K562 (cell line): ENCODE measurements at regions not wholly inside any gene's neighbourhood (a gene's known extent, or its start where the extent isn't known, plus 50 kb on each side); places are given as distances from the start of the nearest gene placed in this dataset.

Experiments
- ATAC-seq: fragments of 200-7000 bp; cut with Tn5 transposase; 3 replicates; pipeline ENCODE4 v1.9.1; 2020; ENCODE audit warnings: moderate library complexity
- BruUV-seq: library from RNA; stranded (reverse); fragments of 400-500 nt; replicated peaks from 2 replicates; lab custom pipeline; 2021; lab: Mats Ljungman, UMichigan
- CTCF ChIA-PET: fragments of 300-600 bp; formaldehyde crosslinking; extraction: SDS; loops from one replicate; lab custom pipeline; 2021; ENCODE audit warnings: low intra/inter-chr PET ratio; lab: Yijun Ruan, JAX
- POLR2A ChIA-PET: fragments of 300-600, 350-650 bp; sonication (Branson Sonifier 250); formaldehyde crosslinking; extraction: SDS; loops from one replicate; lab custom pipeline; 2021; ENCODE audit warnings: antibody characterized with exemption, inconsistent platforms; lab: Yijun Ruan, JAX
- DNase-seq, 4 experiments: peaks; one replicate each; pipeline versions ENCODE4 v3.0.0 to v3.0.0-alpha.2; 2011 to 2018; ENCODE audit warnings: low spot score in 3 of 4, mixed read lengths in 3 of 4; ENCODE audit errors: extremely low read depth in 1 of 4
- FAIRE-seq: peaks from 2 replicates; lab custom pipeline; 2011; peaks lifted over from hg19 to GRCh38; lab: Jason Lieb, UNC
- H2AFZ ChIP-seq: 2 replicates; pipeline ENCODE4 v1.6.0; 2011; ENCODE audit warnings: low read depth, low read length, control low read depth, inconsistent platforms
- H3K27ac ChIP-seq: fragments of 200-600 bp; 3 replicates; pipeline ENCODE4 v1.8.0; 2011; ENCODE audit warnings: low read depth, mild to moderate bottlenecking, control low read depth, inconsistent platforms, low read length, moderate library complexity, mixed read lengths; ENCODE audit errors: extremely low read depth
- H3K27me3 ChIP-seq, 2 experiments: fragments of 300-600 bp in 1 of 2; 2 replicates in 1 of 2; 3 replicates in 1 of 2; pipeline versions ENCODE4 v1.6.0 to v1.8.0; 2011; ENCODE audit warnings: inconsistent platforms in 2 of 2, low read length in 2 of 2, mild to moderate bottlenecking in 1 of 2, mixed read lengths in 1 of 2, moderate library complexity in 1 of 2; ENCODE audit not compliant: control insufficient read depth in 2 of 2, insufficient read depth in 2 of 2
- H3K36me3 ChIP-seq: fragments of 300-600 bp; 3 replicates; pipeline ENCODE4 v1.8.0; 2011; ENCODE audit warnings: mild to moderate bottlenecking, low read length, inconsistent platforms; ENCODE audit not compliant: control insufficient read depth, insufficient read depth
- H3K4me1 ChIP-seq, 2 experiments: fragments of 200-600 bp in 1 of 2; replicated peaks in 1 of 2; 2 replicates in 1 of 2; 3 replicates in 1 of 2; pipeline versions ENCODE4 v1.5.1 to v1.8.0; 2011; ENCODE audit warnings: inconsistent platforms in 2 of 2, low read length in 2 of 2, mild to moderate bottlenecking in 1 of 2, mixed read lengths in 1 of 2, moderate library complexity in 1 of 2; ENCODE audit not compliant: control insufficient read depth in 2 of 2, insufficient read depth in 2 of 2
- H3K4me2 ChIP-seq: 2 replicates; pipeline ENCODE4 v1.6.1; 2011; ENCODE audit warnings: low read length, control low read depth, inconsistent platforms, mixed read lengths; ENCODE audit not compliant: insufficient read depth
- H3K4me3 ChIP-seq: fragments of 200-600 bp; sonication (generic), shearing (Covaris generic); 2 replicates; pipeline ENCODE4 v1.5.1; 2016; ENCODE audit warnings: control low read depth, inconsistent platforms
- H3K79me2 ChIP-seq: fragments of 200-600 bp; 3 replicates; pipeline ENCODE4 v1.8.0; 2011; ENCODE audit warnings: low read length, inconsistent platforms; ENCODE audit not compliant: control insufficient read depth, insufficient read depth
- H3K9ac ChIP-seq, 2 experiments: 2 replicates each; pipeline versions ENCODE4 v1.6.0 to v1.6.1; 2011; ENCODE audit warnings: low read depth in 2 of 2, low read length in 2 of 2, control low read depth in 1 of 2, inconsistent platforms in 1 of 2, mild to moderate bottlenecking in 1 of 2, mixed read lengths in 1 of 2; ENCODE audit not compliant: insufficient read depth in 1 of 2
- H3K9me1 ChIP-seq: one replicate; pipeline ENCODE4 v1.6.0; 2011; ENCODE audit warnings: inconsistent platforms, mild to moderate bottlenecking, low read length, moderate library complexity; ENCODE audit not compliant: control insufficient read depth, insufficient read depth
- H3K9me3 ChIP-seq: replicated peaks from 2 replicates; pipeline ENCODE4 v1.5.1; 2011; ENCODE audit warnings: low read depth, low read length, inconsistent platforms; ENCODE audit not compliant: control insufficient read depth, insufficient read depth
- H4K20me1 ChIP-seq: replicated peaks from 2 replicates; pipeline ENCODE4 v1.6.1; 2011; ENCODE audit warnings: low read length, inconsistent platforms, mixed read lengths; ENCODE audit not compliant: control insufficient read depth, insufficient read depth
- BACH1 ChIP-seq: fragments of 200-800 bp; sonication (Bioruptor generic); IDR thresholded peaks from 2 replicates; pipeline ENCODE4 v1.6.1; 2016; ENCODE audit warnings: missing genetic modification characterization, missing compliant biosample characterization
- C11orf30 ChIP-seq: fragments of 450-650 bp; IDR thresholded peaks from 2 replicates; pipeline ENCODE4 v1.6.1; 2016; ENCODE audit warnings: low read depth, mild to moderate bottlenecking
- CBFA2T2 ChIP-seq: fragments of 450-650 bp; conservative IDR thresholded peaks from 2 replicates; pipeline ENCODE4 v1.6.1; 2017; ENCODE audit warnings: mild to moderate bottlenecking
- CBX8 ChIP-seq: fragments of 200-600 bp; sonication (generic); IDR thresholded peaks from 2 replicates; pipeline ENCODE4 v1.6.1; 2012; ENCODE audit warnings: borderline replicate concordance, mixed run types, low read depth, mild to moderate bottlenecking, moderate library complexity, mixed read lengths, low read length, control low read depth, inconsistent platforms; ENCODE audit not compliant: poor library complexity, severe bottlenecking; ENCODE audit errors: extremely low read depth
- CEBPG ChIP-seq, 3 experiments: fragments of 200-800 bp in 1 of 3; sonication (Bioruptor generic) in 1 of 3; sonication (generic) in 1 of 3; formaldehyde crosslinking in 1 of 3; IDR thresholded peaks in 2 of 3; conservative IDR thresholded peaks in 1 of 3; 2 replicates each; pipeline versions ENCODE4 v1.6.1 to v1.8.0; 2016 to 2022; ENCODE audit warnings: missing compliant biosample characterization in 2 of 3, missing genetic modification characterization in 2 of 3, mild to moderate bottlenecking in 1 of 3, missing genetic modification reagents in 1 of 3
- CHD1 ChIP-seq: fragments of 200-600 bp; sonication (generic); IDR thresholded peaks from one replicate; pipeline ENCODE4 v1.6.1; 2012; ENCODE audit warnings: mild to moderate bottlenecking, moderate library complexity, low read length, inconsistent platforms
- ESRRA ChIP-seq: fragments of 450-650 bp; IDR thresholded peaks from 2 replicates; pipeline ENCODE4 v1.6.1; 2014; ENCODE audit warnings: low read depth, mild to moderate bottlenecking, moderate library complexity, borderline replicate concordance
- HOXB6 ChIP-seq: fragments of 250-450 bp; sonication (Bioruptor Pico); IDR thresholded peaks from 2 replicates; pipeline ENCODE4 v1.5.1; 2022; ENCODE audit warnings: mild to moderate bottlenecking, borderline replicate concordance
- KAT7 ChIP-seq: sonication (generic); formaldehyde crosslinking; IDR thresholded peaks from 2 replicates; pipeline ENCODE4 v1.8.0; 2022; ENCODE audit warnings: missing genetic modification reagents, mild to moderate bottlenecking, borderline replicate concordance
- MTA1 ChIP-seq: fragments of 450-650 bp; IDR thresholded peaks from 2 replicates; pipeline ENCODE4 v1.6.1; 2017; ENCODE audit warnings: borderline replicate concordance
- PRPF4 ChIP-seq: fragments of 200-400 bp; formaldehyde crosslinking; IDR thresholded peaks from one replicate; pipeline ENCODE4 v1.6.1; 2017; ENCODE audit warnings: low read length, low read depth, mild to moderate bottlenecking; ENCODE audit not compliant: insufficient read depth, poor library complexity, severe bottlenecking
- RBM14 ChIP-seq: fragments of 200-400 bp; formaldehyde crosslinking; IDR thresholded peaks from 2 replicates; pipeline ENCODE4 v1.6.1; 2018; ENCODE audit warnings: low read depth, mild to moderate bottlenecking, low read length, moderate library complexity, borderline replicate concordance; ENCODE audit not compliant: insufficient read depth
- TCF7L2 ChIP-seq: fragments of 150-350 bp; IDR thresholded peaks from 2 replicates; pipeline ENCODE4 v1.6.1; 2016; ENCODE audit warnings: low read depth, mild to moderate bottlenecking, low read length, moderate library complexity
- ZNF23 ChIP-seq: fragments of 250-450 bp; sonication (Bioruptor Pico); IDR thresholded peaks from 2 replicates; pipeline ENCODE4 v1.4.0; 2020; ENCODE audit warnings: mild to moderate bottlenecking
- ZNF764 ChIP-seq: fragments of 250-450 bp; sonication (Bioruptor Pico); IDR thresholded peaks from 2 replicates; pipeline ENCODE4 v1.4.0; 2020; ENCODE audit warnings: low read depth, mild to moderate bottlenecking, moderate library complexity
- WGBS: fragments of 100-300 bp; shearing (Covaris generic); methylation state at CpG from one replicate; pipeline ENCODE4 v1.1.6; 2016; ENCODE audit warnings: low coverage, mixed read lengths; ENCODE audit not compliant: insufficient coverage; ENCODE audit errors: missing lambda C conversion rate; 5-methylcytosine and 5-hydroxymethylcytosine counted together
- in situ Hi-C: fragments of 300-500 bp; cut with MboI; formaldehyde crosslinking; loops from 4 replicates; pipeline ENCODE4 v1.15.0; 2018; ENCODE audit warnings: inconsistent platforms, mixed read lengths
- intact Hi-C: fragments of 100-400 bp; cut with micrococcal nuclease; formaldehyde crosslinking; loops from 2 replicates; pipeline ENCODE4 v1.14.2; 2022
- TF ChIP-seq, protein P1 (sequence below): conservative IDR thresholded peaks from 2 replicates; pipeline ENCODE4 v1.6.1; 2011; ENCODE audit warnings: low read depth, mild to moderate bottlenecking, low read length; ENCODE audit not compliant: control insufficient read depth
- TF ChIP-seq, protein P2 (sequence below): fragments of 150-350 bp; conservative IDR thresholded peaks from 2 replicates; pipeline ENCODE4 v1.6.1; 2014; ENCODE audit warnings: low read length
- TF ChIP-seq, protein P3 (sequence below): IDR thresholded peaks from 2 replicates; pipeline ENCODE4 v1.6.1; 2012; ENCODE audit warnings: low read depth, low read length, improper control_type of control experiment, borderline replicate concordance

DNA sequence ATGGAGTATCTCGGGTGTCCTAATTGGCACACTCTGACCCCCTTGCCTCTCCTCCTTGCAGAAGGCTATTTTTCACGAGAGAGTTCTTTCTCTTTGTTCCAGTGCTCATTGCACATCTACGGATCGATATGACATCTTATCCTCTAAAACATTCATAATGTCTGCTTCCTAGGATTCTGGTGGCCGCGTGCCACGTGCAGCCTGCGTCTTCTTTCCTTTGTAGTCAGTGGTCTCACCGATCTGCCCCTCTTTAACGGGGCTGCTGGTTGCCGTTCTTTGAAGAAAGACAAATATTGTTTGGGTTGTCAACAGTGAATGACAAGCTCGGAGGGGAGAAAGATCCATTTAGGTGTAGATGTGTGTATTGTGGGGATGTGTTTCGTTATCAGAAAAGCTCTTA is 252.4 kb upstream of the WWC1 start:
- H4K20me1 ChIP-seq = no peaks in the 10 kb centered on the region
- no peak for FAIRE-seq
- H3K4me2 ChIP-seq = no peak overlapping the region

More for the DNA sequence above, 252.4 kb upstream of the WWC1 start:
- no peaks in the 10 kb centered on the region for H3K9me3 ChIP-seq
- H3K4me1 ChIP-seq = no peaks in the 10 kb centered on the region
- H3K27me3 ChIP-seq = no peaks in the 10 kb centered on the region
- intact Hi-C loops = no loop called here
- H3K9me1 ChIP-seq = no peaks in the 10 kb centered on the region
- no peaks in the 10 kb centered on the region for H3K79me2 ChIP-seq
- ATAC-seq = no peak
- no peaks in the 10 kb centered on the region for H3K36me3 ChIP-seq
- in situ Hi-C loops = no loop called here
- CTCF ChIA-PET = no interaction called here
- DNase-seq = no peak
- no peak overlapping the region for H2AFZ ChIP-seq
- TF ChIP-seq, protein P1, sequence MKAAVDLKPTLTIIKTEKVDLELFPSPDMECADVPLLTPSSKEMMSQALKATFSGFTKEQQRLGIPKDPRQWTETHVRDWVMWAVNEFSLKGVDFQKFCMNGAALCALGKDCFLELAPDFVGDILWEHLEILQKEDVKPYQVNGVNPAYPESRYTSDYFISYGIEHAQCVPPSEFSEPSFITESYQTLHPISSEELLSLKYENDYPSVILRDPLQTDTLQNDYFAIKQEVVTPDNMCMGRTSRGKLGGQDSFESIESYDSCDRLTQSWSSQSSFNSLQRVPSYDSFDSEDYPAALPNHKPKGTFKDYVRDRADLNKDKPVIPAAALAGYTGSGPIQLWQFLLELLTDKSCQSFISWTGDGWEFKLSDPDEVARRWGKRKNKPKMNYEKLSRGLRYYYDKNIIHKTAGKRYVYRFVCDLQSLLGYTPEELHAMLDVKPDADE = no peak
- TF ChIP-seq TCF7L2 = no peak
- no peak for TF ChIP-seq PRPF4
- TF ChIP-seq, protein P2, sequence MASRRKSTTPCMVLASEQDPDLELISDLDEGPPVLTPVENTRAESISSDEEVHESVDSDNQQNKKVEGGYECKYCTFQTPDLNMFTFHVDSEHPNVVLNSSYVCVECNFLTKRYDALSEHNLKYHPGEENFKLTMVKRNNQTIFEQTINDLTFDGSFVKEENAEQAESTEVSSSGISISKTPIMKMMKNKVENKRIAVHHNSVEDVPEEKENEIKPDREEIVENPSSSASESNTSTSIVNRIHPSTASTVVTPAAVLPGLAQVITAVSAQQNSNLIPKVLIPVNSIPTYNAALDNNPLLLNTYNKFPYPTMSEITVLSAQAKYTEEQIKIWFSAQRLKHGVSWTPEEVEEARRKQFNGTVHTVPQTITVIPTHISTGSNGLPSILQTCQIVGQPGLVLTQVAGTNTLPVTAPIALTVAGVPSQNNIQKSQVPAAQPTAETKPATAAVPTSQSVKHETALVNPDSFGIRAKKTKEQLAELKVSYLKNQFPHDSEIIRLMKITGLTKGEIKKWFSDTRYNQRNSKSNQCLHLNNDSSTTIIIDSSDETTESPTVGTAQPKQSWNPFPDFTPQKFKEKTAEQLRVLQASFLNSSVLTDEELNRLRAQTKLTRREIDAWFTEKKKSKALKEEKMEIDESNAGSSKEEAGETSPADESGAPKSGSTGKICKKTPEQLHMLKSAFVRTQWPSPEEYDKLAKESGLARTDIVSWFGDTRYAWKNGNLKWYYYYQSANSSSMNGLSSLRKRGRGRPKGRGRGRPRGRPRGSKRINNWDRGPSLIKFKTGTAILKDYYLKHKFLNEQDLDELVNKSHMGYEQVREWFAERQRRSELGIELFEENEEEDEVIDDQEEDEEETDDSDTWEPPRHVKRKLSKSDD = no peak
- no peak for TF ChIP-seq C11orf30
- no peak for TF ChIP-seq HOXB6 (CRISPR knock-in tag)
- TF ChIP-seq CEBPG (CRISPR knock-in tag; IDR thresholded peaks at IDR 0.05) = no peak
- TF ChIP-seq CEBPG (tag; conservative IDR thresholded peaks at IDR 0.05 in 1 of 2, IDR thresholded peaks at IDR 0.05 in 1 of 2) = no peak
- TF ChIP-seq, protein P3, sequence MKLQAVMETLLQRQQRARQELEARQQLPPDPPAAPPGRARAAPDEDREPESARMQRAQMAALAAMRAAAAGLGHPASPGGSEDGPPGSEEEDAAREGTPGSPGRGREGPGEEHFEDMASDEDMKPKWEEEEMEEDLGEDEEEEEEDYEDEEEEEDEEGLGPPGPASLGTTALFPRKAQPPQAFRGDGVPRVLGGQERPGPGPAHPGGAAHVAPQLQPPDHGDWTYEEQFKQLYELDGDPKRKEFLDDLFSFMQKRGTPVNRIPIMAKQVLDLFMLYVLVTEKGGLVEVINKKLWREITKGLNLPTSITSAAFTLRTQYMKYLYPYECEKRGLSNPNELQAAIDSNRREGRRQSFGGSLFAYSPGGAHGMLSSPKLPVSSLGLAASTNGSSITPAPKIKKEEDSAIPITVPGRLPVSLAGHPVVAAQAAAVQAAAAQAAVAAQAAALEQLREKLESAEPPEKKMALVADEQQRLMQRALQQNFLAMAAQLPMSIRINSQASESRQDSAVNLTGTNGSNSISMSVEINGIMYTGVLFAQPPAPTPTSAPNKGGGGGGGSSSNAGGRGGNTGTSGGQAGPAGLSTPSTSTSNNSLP = no peak
- TF ChIP-seq CBFA2T2 = no peak
- TF ChIP-seq BACH1 (tag) = no peak
- TF ChIP-seq ZNF764 = no peak
- no peak for TF ChIP-seq CHD1
- TF ChIP-seq ZNF23 (CRISPR knock-in tag) = no peak
- no peak for TF ChIP-seq MTA1
- no peak for TF ChIP-seq CBX8
- no peak for TF ChIP-seq KAT7 (CRISPR knock-in tag)
- TF ChIP-seq RBM14 = no peak
- no peak for TF ChIP-seq ESRRA
- TF ChIP-seq, all 486 proteins: peak for 0
- Histone ChIP-seq H3K9ac (no peak overlapping the region), H3K27ac (no peak overlapping the region), H3K4me3 (no peak overlapping the region)
- BruUV-seq = no TSS peak
- POLR2A ChIA-PET = no interaction called here
- 2% methylated on average over 11 of the region's 13 CpGs for WGBS
